Ovary (tissue), 3 donors: ENCODE measurements at regions not wholly inside any gene's neighbourhood (a gene's known extent, or its start where the extent isn't known, plus 50 kb on each side); places are given as distances from the start of the nearest gene placed in this dataset.

ENCODE experiments used
- CTCF ChIP-seq, 3 donors: fragments of 450-650 bp in 2 of 3; fragments of 200-600 bp in 1 of 3; IDR thresholded peaks; one replicate each; pipeline versions ENCODE4 v1.5.1 to v1.8.0; 2016 to 2022; ENCODE audit warnings: antibody characterized with exemption in 3 of 3, mild to moderate bottlenecking in 1 of 3
- POLR2A ChIP-seq: fragments of 450-650 bp; IDR thresholded peaks from one replicate; pipeline ENCODE4 v1.6.1; 2017; ENCODE audit warnings: antibody characterized with exemption, mild to moderate bottlenecking, moderate library complexity
- donor health status: DM: no; HTN: no; CAD: no.

- TF ChIP-seq POLR2A = no peak
- TF ChIP-seq CTCF (IDR thresholded peaks at IDR 0.05) = no peak
Measured at GRCh38 chr16:79845033-79845733, 244.6 kb upstream of the MAF start.
